ENCODE measurements at regions not wholly inside any gene's neighbourhood (a gene's known extent, or its start where the extent isn't known, plus 50 kb on each side); places are given as distances from the start of the nearest gene placed in this dataset.

GRCh38 chr10:8752146-8752843, 697.8 kb downstream of the GATA3 start:
- Histone ChIP-seq H3K27me3 (ENCODE audit: control insufficient read depth, insufficient read depth, low read length) (no peaks in the 10 kb centered on the region), H3K27ac (ENCODE audit: insufficient read depth, low read length) (no peak overlapping the region), H3K23ac (ENCODE audit: low read depth, low read length) (no peak overlapping the region), H4K8ac (ENCODE audit: low read depth in 2 of 2, low read length in 2 of 2) (no peak overlapping the region), H3K9me3 (ENCODE audit: control insufficient read depth, insufficient read depth, low read length) (peaks cover 13% of the 10 kb centered on the region), H2AK9ac (replicated peaks; ENCODE audit: low read depth, low read length, poor library complexity) (no peak overlapping the region), H2AFZ (replicated peaks; ENCODE audit: low read length, poor library complexity) (no peak overlapping the region), H3K79me1 (ENCODE audit: low read depth in 1 of 2, low read length in 2 of 2) (no peaks in the 10 kb centered on the region), H3K4me3 (ENCODE audit: insufficient read depth, low read depth, low read length) (no peak overlapping the region), H3K14ac (replicated peaks; ENCODE audit: low read depth, low read length) (no peak overlapping the region), H4K5ac (ENCODE audit: low read depth, low read length) (no peak overlapping the region), H4K20me1 (ENCODE audit: insufficient read depth, low read length) (no peaks in the 10 kb centered on the region), H3K4me1 (ENCODE audit: control insufficient read depth, insufficient read depth, low read length) (no peaks in the 10 kb centered on the region), H3K18ac (ENCODE audit: low read depth, low read length) (no peak overlapping the region), H2BK20ac (ENCODE audit: low read depth, low read length) (no peak overlapping the region), H3K36me3 (ENCODE audit: control insufficient read depth, insufficient read depth, low read length) (no peaks in the 10 kb centered on the region), H3K56ac (ENCODE audit: extremely low read depth, insufficient read depth, low read length) (no peak overlapping the region), H2BK120ac (ENCODE audit: low read depth, low read length) (no peak overlapping the region), H3K4me2 (ENCODE audit: low read depth, low read length) (no peak overlapping the region), H2BK5ac (ENCODE audit: low read depth, low read length, poor library complexity, severe bottlenecking) (no peak overlapping the region), H3K4ac (ENCODE audit: low read depth, low read length) (no peak overlapping the region), H3K9me1 (ENCODE audit: insufficient read depth, low read length) (no peaks in the 10 kb centered on the region), H4K91ac (ENCODE audit: insufficient read depth, low read depth, low read length) (no peak overlapping the region), H3K9ac (ENCODE audit: low read depth, low read length) (no peak overlapping the region), H2BK15ac (ENCODE audit: low read depth, low read length) (no peak overlapping the region), H2AK5ac (ENCODE audit: low read depth, low read length) (no peak overlapping the region)
- DNase-seq (no peak), ATAC-seq (ENCODE audit: low read depth) (no peak)
- POLR2A ChIA-PET (ENCODE audit: unreplicated experiment): no interaction called here
- CTCF ChIA-PET: interaction anchor here (0.5 kb wide), 1 partner anchor 12 kb away, joined by 3 read pairs; no protein-coding TSS in a partner anchor
- dilution Hi-C loops (cut with HindIII; ENCODE audit: low sequenced_read_pairs, unreplicated experiment): no loop called here
- no peak for TF ChIP-seq ELK1 (IDR thresholded peaks at IDR 0.05; ENCODE audit: borderline replicate concordance, low read depth, low read length)
- TF ChIP-seq MAZ (IDR thresholded peaks at IDR 0.05; ENCODE audit: borderline replicate concordance, low read depth, low read length): no peak
- no peak for TF ChIP-seq RCOR1 (IDR thresholded peaks at IDR 0.05; ENCODE audit: insufficient replicate concordance, low read length)
- TF ChIP-seq CTCF (conservative IDR thresholded peaks at IDR 0.05; ENCODE audit: low read depth, low read length): no peak
- no peak for TF ChIP-seq BHLHE40 (IDR thresholded peaks at IDR 0.05; ENCODE audit: low read depth, low read length)
- TF ChIP-seq USF2 (IDR thresholded peaks at IDR 0.05; ENCODE audit: low read depth, low read length): no peak
- TF ChIP-seq NFE2L2 (IDR thresholded peaks at IDR 0.05; ENCODE audit: low read depth, low read length): no peak
- TF ChIP-seq POLR2A (IDR thresholded peaks at IDR 0.05; ENCODE audit: low read depth, low read length): no peak
- TF ChIP-seq MXI1 (IDR thresholded peaks at IDR 0.05; ENCODE audit: borderline replicate concordance, low read depth, low read length): no peak
- TF ChIP-seq FOS (IDR thresholded peaks at IDR 0.05; ENCODE audit: low read depth, low read length): no peak
- TF ChIP-seq CEBPB (IDR thresholded peaks at IDR 0.05; ENCODE audit: low read depth, low read length): no peak
- no peak for TF ChIP-seq RFX5 (IDR thresholded peaks at IDR 0.05; ENCODE audit: low read depth, low read length)
- TF ChIP-seq SMC3 (IDR thresholded peaks at IDR 0.05; ENCODE audit: low read depth, low read length): no peak
- no peak for TF ChIP-seq MAFK (IDR thresholded peaks at IDR 0.05; ENCODE audit: low read depth, low read length)
- no peak for TF ChIP-seq RAD21 (IDR thresholded peaks at IDR 0.05; ENCODE audit: low read length)
- TF ChIP-seq CHD1 (IDR thresholded peaks at IDR 0.05; ENCODE audit: low read depth, low read length): no peak
- WGBS, 2 experiments (ENCODE audit: extremely low coverage in 2 of 2, insufficient read length in 1 of 2): 50 to 100% methylated on average over 2 of the region's 7 CpGs
- in situ Hi-C loops (cut with MboI; ENCODE audit: low sequenced_read_pairs): no loop called here
- intact Hi-C loops (cut with micrococcal nuclease): no loop called here
- BruUV-seq (replicated peaks): no TSS peak

All from IMR-90 (cell line).